AG04449 (cell line): ENCODE measurements at regions not wholly inside any gene's neighbourhood (a gene's known extent, or its start where the extent isn't known, plus 50 kb on each side); places are given as distances from the start of the nearest gene placed in this dataset.

ENCODE experiments used
- CTCF ChIA-PET: fragments of 350-600 bp; formaldehyde crosslinking; extraction: SDS; loops from one replicate; lab custom pipeline; 2021; ENCODE audit warnings: antibody characterized with exemption; lab: Yijun Ruan, JAX
- POLR2A ChIA-PET: fragments of 400-600, 350-600 bp; formaldehyde crosslinking; extraction: SDS; loops from one replicate; lab custom pipeline; 2020; ENCODE audit warnings: antibody characterized with exemption, inconsistent platforms; lab: Yijun Ruan, JAX
- DNase-seq: peaks from one replicate; pipeline ENCODE4 v3.0.0-alpha.2; 2010; ENCODE audit warnings: low read depth, low spot score
- H3K4me3 ChIP-seq: 2 replicates; pipeline ENCODE4 v1.5.1; 2011; ENCODE audit warnings: low read depth, mild to moderate bottlenecking, control low read depth, low read length
- TF ChIP-seq, protein P1 (sequence below): IDR thresholded peaks from one replicate; pipeline ENCODE4 v1.5.1; 2011; ENCODE audit warnings: mild to moderate bottlenecking, moderate library complexity, low read length, control low read depth, inconsistent platforms; ENCODE audit not compliant: insufficient read depth; ENCODE audit errors: missing control alignments

GRCh38 chrX:15998350-15998749, 125.0 kb upstream of the GRPR start:
- ChIA-PET POLR2A (no interaction called here), CTCF (interaction anchor here (0.7 kb wide), 1 partner anchor 26 kb away, joined by 3 read pairs; no protein-coding TSS in a partner anchor)
- TF ChIP-seq, protein P1, sequence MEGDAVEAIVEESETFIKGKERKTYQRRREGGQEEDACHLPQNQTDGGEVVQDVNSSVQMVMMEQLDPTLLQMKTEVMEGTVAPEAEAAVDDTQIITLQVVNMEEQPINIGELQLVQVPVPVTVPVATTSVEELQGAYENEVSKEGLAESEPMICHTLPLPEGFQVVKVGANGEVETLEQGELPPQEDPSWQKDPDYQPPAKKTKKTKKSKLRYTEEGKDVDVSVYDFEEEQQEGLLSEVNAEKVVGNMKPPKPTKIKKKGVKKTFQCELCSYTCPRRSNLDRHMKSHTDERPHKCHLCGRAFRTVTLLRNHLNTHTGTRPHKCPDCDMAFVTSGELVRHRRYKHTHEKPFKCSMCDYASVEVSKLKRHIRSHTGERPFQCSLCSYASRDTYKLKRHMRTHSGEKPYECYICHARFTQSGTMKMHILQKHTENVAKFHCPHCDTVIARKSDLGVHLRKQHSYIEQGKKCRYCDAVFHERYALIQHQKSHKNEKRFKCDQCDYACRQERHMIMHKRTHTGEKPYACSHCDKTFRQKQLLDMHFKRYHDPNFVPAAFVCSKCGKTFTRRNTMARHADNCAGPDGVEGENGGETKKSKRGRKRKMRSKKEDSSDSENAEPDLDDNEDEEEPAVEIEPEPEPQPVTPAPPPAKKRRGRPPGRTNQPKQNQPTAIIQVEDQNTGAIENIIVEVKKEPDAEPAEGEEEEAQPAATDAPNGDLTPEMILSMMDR: no peak
- no peak overlapping the region for H3K4me3 ChIP-seq
- no peak for DNase-seq

DNA sequence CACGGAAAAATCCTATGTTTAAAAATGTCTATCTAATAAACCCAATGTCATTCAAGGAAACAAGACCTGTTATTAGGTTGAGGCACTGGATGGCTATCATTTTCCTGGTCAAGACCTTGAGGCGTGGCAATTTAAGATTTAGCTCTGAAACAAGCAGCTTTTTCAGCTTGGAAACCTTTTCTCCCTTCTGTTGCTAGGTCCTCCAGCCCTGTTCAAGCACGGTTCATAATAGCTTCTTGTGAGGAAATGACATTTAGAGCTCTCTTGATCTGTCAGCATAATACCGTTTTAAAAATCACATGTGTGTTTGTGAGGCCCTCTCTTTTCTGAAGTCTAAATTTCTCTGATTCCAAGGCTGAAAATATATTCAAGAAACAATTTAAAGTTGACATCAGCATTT, 133.6 kb upstream of the GRPR start:
- ChIA-PET CTCF (interaction anchor here (1.8 kb wide), 1 partner anchor 12 kb away, joined by 5 read pairs; no protein-coding TSS in a partner anchor), POLR2A (no interaction called here)
- no peak overlapping the region for H3K4me3 ChIP-seq
- no peak for DNase-seq
- TF ChIP-seq, protein P1: no peak

DNA sequence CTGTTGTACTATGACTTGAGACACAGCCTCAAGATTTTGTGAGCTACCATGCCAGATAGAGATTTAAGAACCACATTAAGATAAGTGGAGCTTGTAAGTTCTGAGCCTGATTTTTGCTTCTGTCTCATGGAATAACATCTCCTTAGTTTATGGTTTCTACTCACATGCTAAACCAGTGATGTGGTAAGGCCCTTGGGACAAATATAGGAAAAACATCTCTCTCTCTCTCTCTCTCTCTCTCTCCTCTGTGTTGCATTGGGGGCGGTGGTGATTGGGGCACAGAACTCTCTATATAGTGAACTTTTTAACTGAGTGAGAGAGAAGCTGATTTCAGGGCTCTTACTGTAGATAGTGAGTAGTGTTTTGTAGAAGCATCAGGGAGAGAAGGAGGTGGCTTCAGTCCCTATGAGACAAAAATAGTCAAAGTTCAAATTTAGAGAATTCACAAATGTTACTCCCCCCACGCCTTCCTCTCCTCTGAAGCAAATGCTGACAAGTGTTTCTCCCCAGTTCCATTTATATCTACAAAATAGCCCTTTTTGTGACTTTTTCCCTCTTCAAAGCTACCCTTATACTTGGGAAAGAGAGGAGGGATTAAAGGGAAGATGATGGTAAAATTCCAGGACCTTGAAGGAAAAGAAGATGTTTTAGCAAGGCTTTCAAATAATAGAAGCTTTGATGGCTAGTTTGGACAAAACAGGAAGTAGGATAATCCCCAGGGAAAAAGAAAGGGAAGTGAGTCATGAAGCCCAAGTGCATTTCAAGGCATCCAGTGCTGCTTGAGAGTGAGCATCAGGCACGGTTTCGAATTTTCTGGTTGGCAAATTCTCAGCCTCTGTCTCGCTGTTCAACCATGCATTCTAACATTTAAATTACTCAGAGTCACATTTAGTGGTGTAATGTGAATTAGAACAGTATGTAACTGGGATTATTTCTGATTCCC, 134.3 kb upstream of the AP1S2 start:
- H3K4me3 ChIP-seq: no peak overlapping the region
- TF ChIP-seq, protein P1: no peak
- ChIA-PET CTCF (interaction anchor here (1.8 kb wide), 1 partner anchor 13 kb away, joined by 5 read pairs; no protein-coding TSS in a partner anchor), POLR2A (interaction anchor here (1.0 kb wide), 1 partner anchor 146 kb away, joined by 4 read pairs; no protein-coding TSS in a partner anchor)
- peak; percentile 38 for DNase-seq

- H3K4me3 ChIP-seq: no peak overlapping the region
- no peak for DNase-seq
- TF ChIP-seq, protein P1: no peak
- ChIA-PET POLR2A (no interaction called here), CTCF (no interaction called here)
Measured at GRCh38 chrX:15985937-15986336, 131.3 kb upstream of the AP1S2 start.

- H3K4me3 ChIP-seq: no peak overlapping the region
- CTCF ChIA-PET: no interaction called here
- POLR2A ChIA-PET: no interaction called here
- no peak for DNase-seq
- TF ChIP-seq, protein P1: no peak
Measured at GRCh38 chrX:15983034-15983433, 128.4 kb upstream of the AP1S2 start.

GRCh38 chrX:15977644-15978043, 123.0 kb upstream of the AP1S2 start:
- DNase-seq: no peak
- H3K4me3 ChIP-seq: no peak overlapping the region
- ChIA-PET CTCF (interaction anchor here (1.0 kb wide), 1 partner anchor 9 kb away, joined by 3 read pairs; no protein-coding TSS in a partner anchor), POLR2A (no interaction called here)
- TF ChIP-seq, protein P1: no peak
